ENCODE measurements at regions not wholly inside any gene's neighbourhood (a gene's known extent, or its start where the extent isn't known, plus 50 kb on each side); places are given as distances from the start of the nearest gene placed in this dataset.

GRCh38 chr12:16675438-16675837 lies 69.5 kb upstream of the LMO3 start:
- TF ChIP-seq EZH2phosphoT487 (IDR thresholded peaks at IDR 0.05; ENCODE audit: borderline replicate concordance) (no peak), CTCF (conservative IDR thresholded peaks at IDR 0.05; ENCODE audit: low read length) (no peak)
